Ascending aorta (tissue), 2 donors: ENCODE measurements at regions not wholly inside any gene's neighbourhood (a gene's known extent, or its start where the extent isn't known, plus 50 kb on each side); places are given as distances from the start of the nearest gene placed in this dataset.

ENCODE experiments used
- DNase-seq, 2 donors: peaks; one replicate each; pipeline ENCODE4 v3.0.0-alpha.2; 2019; ENCODE audit warnings: low spot score in 2 of 2
- H3K27ac ChIP-seq, 2 donors: fragments of 200-600 bp; sonication (generic); one replicate each; pipeline ENCODE4 v1.5.1; 2016 to 2017; ENCODE audit warnings: mild to moderate bottlenecking in 1 of 2
- H3K27me3 ChIP-seq: fragments of 200-600 bp; sonication (generic); one replicate; pipeline ENCODE4 v1.5.1; 2017
- H3K36me3 ChIP-seq, 2 donors: fragments of 200-600 bp; sonication (generic); one replicate each; pipeline ENCODE4 v1.5.1; 2016
- H3K4me1 ChIP-seq, 2 donors: fragments of 200-600 bp; sonication (generic); one replicate each; pipeline ENCODE4 v1.5.1; 2016 to 2017; ENCODE audit warnings: mild to moderate bottlenecking in 1 of 2
- H3K4me3 ChIP-seq, 2 donors: fragments of 200-600 bp; sonication (generic); one replicate each; pipeline ENCODE4 v1.5.1; 2016 to 2017; ENCODE audit warnings: mild to moderate bottlenecking in 1 of 2
- H3K9me3 ChIP-seq, 2 donors: fragments of 200-600 bp; sonication (generic); one replicate each; pipeline ENCODE4 v1.5.1; 2016
- intact Hi-C: fragments of 100-400 bp; cut with DNase I; formaldehyde crosslinking; loops from one replicate; pipeline ENCODE4 v1.15.1; 2023
- TF ChIP-seq, protein P1 (sequence below), 3 experiments: fragments of 200-600 bp in 2 of 3; fragments of 450-650 bp in 1 of 3; sonication (generic) in 2 of 3; IDR thresholded peaks; one replicate each; pipeline ENCODE4 v1.5.1; 2016 to 2019; ENCODE audit warnings: antibody characterized with exemption in 3 of 3, mild to moderate bottlenecking in 1 of 3, moderate library complexity in 1 of 3

DNA sequence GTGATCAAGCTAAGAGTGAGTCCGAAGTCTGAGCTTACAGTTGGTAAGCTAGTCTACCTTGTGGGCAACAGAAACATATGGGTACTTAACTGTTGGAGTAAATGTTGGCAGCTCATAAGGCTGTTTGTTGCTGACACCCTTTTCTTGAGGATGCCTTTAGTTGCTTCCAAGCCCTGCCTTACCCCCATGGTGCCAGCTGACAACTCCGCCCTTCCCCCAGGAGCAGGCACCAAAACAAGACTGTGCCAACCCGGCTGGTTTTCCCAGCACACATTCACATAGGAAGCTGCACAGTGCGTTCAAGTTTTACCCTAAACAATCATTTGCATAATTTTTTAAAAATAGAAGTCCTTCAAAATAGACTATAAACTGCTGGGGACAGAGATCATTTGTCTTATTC is 150.2 kb upstream of the LMO4 start:
- no peaks in the 10 kb centered on the region for H3K4me1 ChIP-seq
- no peaks in the 10 kb centered on the region for H3K9me3 ChIP-seq
- H3K27me3 ChIP-seq = no peaks in the 10 kb centered on the region
- no peaks in the 10 kb centered on the region for H3K36me3 ChIP-seq
- no peak for DNase-seq
- TF ChIP-seq, protein P1, sequence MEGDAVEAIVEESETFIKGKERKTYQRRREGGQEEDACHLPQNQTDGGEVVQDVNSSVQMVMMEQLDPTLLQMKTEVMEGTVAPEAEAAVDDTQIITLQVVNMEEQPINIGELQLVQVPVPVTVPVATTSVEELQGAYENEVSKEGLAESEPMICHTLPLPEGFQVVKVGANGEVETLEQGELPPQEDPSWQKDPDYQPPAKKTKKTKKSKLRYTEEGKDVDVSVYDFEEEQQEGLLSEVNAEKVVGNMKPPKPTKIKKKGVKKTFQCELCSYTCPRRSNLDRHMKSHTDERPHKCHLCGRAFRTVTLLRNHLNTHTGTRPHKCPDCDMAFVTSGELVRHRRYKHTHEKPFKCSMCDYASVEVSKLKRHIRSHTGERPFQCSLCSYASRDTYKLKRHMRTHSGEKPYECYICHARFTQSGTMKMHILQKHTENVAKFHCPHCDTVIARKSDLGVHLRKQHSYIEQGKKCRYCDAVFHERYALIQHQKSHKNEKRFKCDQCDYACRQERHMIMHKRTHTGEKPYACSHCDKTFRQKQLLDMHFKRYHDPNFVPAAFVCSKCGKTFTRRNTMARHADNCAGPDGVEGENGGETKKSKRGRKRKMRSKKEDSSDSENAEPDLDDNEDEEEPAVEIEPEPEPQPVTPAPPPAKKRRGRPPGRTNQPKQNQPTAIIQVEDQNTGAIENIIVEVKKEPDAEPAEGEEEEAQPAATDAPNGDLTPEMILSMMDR (IDR thresholded peaks at IDR 0.05) = no peak
- intact Hi-C loops = no loop called here
- no peak overlapping the region for H3K27ac ChIP-seq
- H3K4me3 ChIP-seq = no peak overlapping the region

DNA sequence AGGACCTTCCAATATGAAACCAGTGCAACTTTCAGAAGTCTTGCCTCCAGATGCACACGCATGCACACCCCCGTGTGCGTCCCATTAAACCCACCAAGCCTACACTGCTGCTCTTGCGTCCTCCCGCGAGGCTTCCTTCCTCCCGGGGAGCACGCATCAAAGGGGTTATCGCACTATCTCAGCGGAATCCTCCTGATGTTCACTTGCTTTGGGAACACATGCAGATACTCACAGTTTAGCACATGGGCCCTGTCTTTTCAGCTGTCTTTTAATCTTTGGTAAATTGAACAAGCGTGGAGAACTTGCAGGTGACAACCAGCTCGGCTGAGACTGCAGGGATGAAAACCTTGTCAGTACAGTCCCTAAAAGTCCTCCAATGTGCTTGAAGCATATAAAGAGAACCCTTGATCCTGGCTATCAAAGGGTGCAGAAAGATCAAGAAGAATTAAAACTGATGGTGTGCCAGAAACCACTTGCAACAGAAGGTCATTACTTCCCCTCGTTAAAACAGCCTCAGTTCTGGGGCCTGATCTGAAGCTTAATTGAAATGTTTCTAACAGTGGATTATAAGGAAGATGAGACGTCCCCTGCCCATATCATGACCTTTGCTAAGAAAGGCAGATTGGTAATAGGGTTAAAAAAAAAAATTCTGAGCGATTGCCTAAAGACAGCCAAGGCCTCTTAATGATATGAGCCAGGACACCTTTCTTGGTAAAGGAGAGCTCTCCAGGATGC is 149.4 kb upstream of the LMO4 start:
- H3K27ac ChIP-seq = no peak overlapping the region
- TF ChIP-seq, protein P1 (IDR thresholded peaks at IDR 0.05) = no peak
- no peaks in the 10 kb centered on the region for H3K4me1 ChIP-seq
- H3K27me3 ChIP-seq = no peaks in the 10 kb centered on the region
- no peak overlapping the region for H3K4me3 ChIP-seq
- no peaks in the 10 kb centered on the region for H3K36me3 ChIP-seq
- intact Hi-C loops = no loop called here
- no peaks in the 10 kb centered on the region for H3K9me3 ChIP-seq
- no peak for DNase-seq

- H3K27me3 ChIP-seq = no peaks in the 10 kb centered on the region
- TF ChIP-seq, protein P1 (IDR thresholded peaks at IDR 0.05) = no peak
- H3K4me1 ChIP-seq = no peaks in the 10 kb centered on the region
- intact Hi-C loops = no loop called here
- no peaks in the 10 kb centered on the region for H3K36me3 ChIP-seq
- H3K9me3 ChIP-seq = no peaks in the 10 kb centered on the region
- DNase-seq = no peak
- H3K27ac ChIP-seq = no peak overlapping the region
- no peak overlapping the region for H3K4me3 ChIP-seq
Measured at GRCh38 chr1:87179851-87180519, 148.7 kb upstream of the LMO4 start.

- no peak overlapping the region for H3K27ac ChIP-seq
- TF ChIP-seq, protein P1 (IDR thresholded peaks at IDR 0.05) = no peak
- no peaks in the 10 kb centered on the region for H3K4me1 ChIP-seq
- H3K27me3 ChIP-seq = no peaks in the 10 kb centered on the region
- H3K36me3 ChIP-seq = no peaks in the 10 kb centered on the region
- H3K4me3 ChIP-seq = no peak overlapping the region
- intact Hi-C loops = no loop called here
- no peak for DNase-seq
- no peaks in the 10 kb centered on the region for H3K9me3 ChIP-seq
Measured at GRCh38 chr1:87180682-87181081, 148.0 kb upstream of the LMO4 start.

- H3K4me3 ChIP-seq = no peak overlapping the region
- no peaks in the 10 kb centered on the region for H3K9me3 ChIP-seq
- H3K4me1 ChIP-seq = no peaks in the 10 kb centered on the region
- no peak overlapping the region for H3K27ac ChIP-seq
- TF ChIP-seq, protein P1 (IDR thresholded peaks at IDR 0.05) = no peak
- intact Hi-C loops = no loop called here
- H3K36me3 ChIP-seq = no peaks in the 10 kb centered on the region
- DNase-seq = no peak
- no peaks in the 10 kb centered on the region for H3K27me3 ChIP-seq
Measured at GRCh38 chr1:87182611-87183010, 146.1 kb upstream of the LMO4 start.
